HL-60 (cell line): ENCODE measurements at regions not wholly inside any gene's neighbourhood (a gene's known extent, or its start where the extent isn't known, plus 50 kb on each side); places are given as distances from the start of the nearest gene placed in this dataset.

ENCODE experiments used
- DNase-seq, 2 experiments: peaks; one replicate each; pipeline ENCODE4 v3.0.0-alpha.2; 2010 to 2020; ENCODE audit warnings: low read depth in 1 of 2, low spot score in 1 of 2
- H3K27ac ChIP-seq: fragments of 250-450 bp; sonication (Bioruptor Pico); replicated peaks from 2 replicates; pipeline ENCODE4 v1.5.1; 2020; ENCODE audit warnings: mild to moderate bottlenecking, moderate library complexity
- H3K27me3 ChIP-seq: fragments of 250-450 bp; sonication (Bioruptor Pico); 2 replicates; pipeline ENCODE4 v1.5.1; 2021; ENCODE audit warnings: mild to moderate bottlenecking, moderate library complexity; ENCODE audit not compliant: insufficient read depth, poor library complexity, severe bottlenecking
- H3K4me3 ChIP-seq: replicated peaks from 2 replicates; pipeline ENCODE4 v1.5.1; 2011; ENCODE audit warnings: mild to moderate bottlenecking, control low read depth, low read length; ENCODE audit not compliant: insufficient read depth
- CTCF ChIP-seq: IDR thresholded peaks from one replicate; pipeline ENCODE4 v1.5.1; 2011; ENCODE audit warnings: low read length, control low read depth, inconsistent platforms; ENCODE audit not compliant: insufficient read depth
- GABPA ChIP-seq: IDR thresholded peaks from 2 replicates; pipeline ENCODE4 v1.6.1; 2012; ENCODE audit warnings: low read depth
- POLR2AphosphoS5 ChIP-seq: IDR thresholded peaks from 2 replicates; pipeline ENCODE4 v1.6.1; 2012; ENCODE audit warnings: low read depth
- REST ChIP-seq: IDR thresholded peaks from 2 replicates; pipeline ENCODE4 v1.6.1; 2012; ENCODE audit warnings: low read depth; ENCODE audit not compliant: insufficient replicate concordance
- SPI1 ChIP-seq: IDR thresholded peaks from 2 replicates; pipeline ENCODE4 v1.6.1; 2012; ENCODE audit warnings: low read depth, mild to moderate bottlenecking, borderline replicate concordance

- H3K4me3 ChIP-seq, result no peak overlapping the region
- no peaks in the 10 kb centered on the region for H3K27me3 ChIP-seq
- no peak overlapping the region for H3K27ac ChIP-seq
- TF ChIP-seq SPI1 (no peak), CTCF (no peak), GABPA (no peak), POLR2AphosphoS5 (no peak), REST (no peak)
- DNase-seq, result no peak
These were observed 182.2 kb downstream of the SREK1 start for GRCh38 chr5:66326276-66326675.

- Histone ChIP-seq H3K27me3 (no peaks in the 10 kb centered on the region), H3K27ac (no peak overlapping the region), H3K4me3 (no peak overlapping the region)
- no peak for TF ChIP-seq POLR2AphosphoS5
- TF ChIP-seq SPI1, result no peak
- no peak for TF ChIP-seq CTCF
- no peak for TF ChIP-seq GABPA
- TF ChIP-seq REST, result no peak
- no peak for DNase-seq
These were observed 182.9 kb downstream of the SREK1 start for GRCh38 chr5:66327008-66327407.

GRCh38 chr5:66329078-66329477 is 185.0 kb downstream of the SREK1 start:
- no peak overlapping the region for H3K27ac ChIP-seq
- no peak for TF ChIP-seq POLR2AphosphoS5
- no peak for TF ChIP-seq CTCF
- H3K27me3 ChIP-seq, result no peaks in the 10 kb centered on the region
- DNase-seq, result no peak
- no peak overlapping the region for H3K4me3 ChIP-seq

- Histone ChIP-seq H3K27ac (no peak overlapping the region), H3K27me3 (no peaks in the 10 kb centered on the region), H3K4me3 (no peak overlapping the region)
- DNase-seq, result no peak
- TF ChIP-seq REST (no peak), CTCF (no peak), GABPA (no peak)
These were observed 189.1 kb downstream of the SREK1 start for GRCh38 chr5:66333192-66333591.
